Duodenal mucosa (tissue), 2 donors: ENCODE measurements at regions not wholly inside any gene's neighbourhood (a gene's known extent, or its start where the extent isn't known, plus 50 kb on each side); places are given as distances from the start of the nearest gene placed in this dataset.
"Not testable (repeated sequence)": the region's sequence is repeated elsewhere in the genome, so short reads cannot be mapped to it uniquely, and the experiment has no call there.

ENCODE experiments used
- H3K27ac ChIP-seq: one replicate; pipeline ENCODE4 v1.7.0; 2013; ENCODE audit warnings: low read depth, low read length
- H3K27me3 ChIP-seq, 2 donors: one replicate each; pipeline ENCODE4 v1.7.0; 2013; ENCODE audit warnings: low read length in 2 of 2, control low read depth in 1 of 2; ENCODE audit not compliant: insufficient read depth in 2 of 2, control insufficient read depth in 1 of 2
- H3K36me3 ChIP-seq, 2 donors: one replicate each; pipeline ENCODE4 v1.7.0; 2013; ENCODE audit warnings: low read length in 2 of 2, control low read depth in 1 of 2; ENCODE audit not compliant: insufficient read depth in 2 of 2, control insufficient read depth in 1 of 2
- H3K4me1 ChIP-seq, 2 donors: one replicate each; pipeline ENCODE4 v1.7.0; 2013; ENCODE audit warnings: low read length in 2 of 2, control low read depth in 1 of 2; ENCODE audit not compliant: insufficient read depth in 2 of 2, control insufficient read depth in 1 of 2
- H3K4me3 ChIP-seq, 2 donors: one replicate each; pipeline ENCODE4 v1.7.0; 2013; ENCODE audit warnings: low read length in 2 of 2, low read depth in 1 of 2
- H3K9ac ChIP-seq, 2 donors: one replicate each; pipeline ENCODE4 v1.7.0; 2013; ENCODE audit warnings: low read length in 2 of 2, low read depth in 1 of 2
- H3K9me3 ChIP-seq, 2 donors: one replicate each; pipeline ENCODE4 v1.7.0; 2013; ENCODE audit warnings: low read length in 2 of 2, control low read depth in 1 of 2; ENCODE audit not compliant: control insufficient read depth in 1 of 2

DNA sequence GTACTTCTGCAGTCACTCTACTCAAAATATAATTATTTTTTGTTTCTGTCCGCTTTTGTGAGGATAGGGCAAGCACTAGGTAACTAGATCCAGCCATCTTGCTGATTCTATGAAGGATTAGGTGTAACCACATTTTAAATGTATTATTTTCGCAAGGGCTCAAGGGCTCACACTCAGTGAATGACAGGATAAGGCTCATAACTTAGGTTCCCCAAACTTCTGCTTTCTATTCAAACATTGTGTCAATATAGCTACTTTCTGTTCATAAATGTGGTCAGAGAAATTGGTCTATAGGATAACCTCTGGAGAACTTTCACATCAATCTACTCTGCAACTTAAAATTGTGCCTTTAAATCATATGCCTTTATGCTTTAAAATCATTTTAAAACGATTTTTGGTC, 1141.2 kb downstream of the SORCS1 start:
- no peak overlapping the region for H3K9ac ChIP-seq
- no peak overlapping the region for H3K27ac ChIP-seq
- no peak overlapping the region for H3K4me3 ChIP-seq
- H3K36me3 ChIP-seq, result no peaks in the 10 kb centered on the region
- H3K9me3 ChIP-seq, result no peaks in the 10 kb centered on the region
- no peaks in the 10 kb centered on the region for H3K4me1 ChIP-seq
- H3K27me3 ChIP-seq, result no peaks in the 10 kb centered on the region

GRCh38 chr10:106019559-106019958, 1144.9 kb downstream of the SORCS1 start:
- not testable (repeated sequence) for H3K9ac ChIP-seq, H3K9me3 ChIP-seq, H3K27me3 ChIP-seq, H3K4me1 ChIP-seq, H3K4me3 ChIP-seq, H3K36me3 ChIP-seq, H3K27ac ChIP-seq

DNA sequence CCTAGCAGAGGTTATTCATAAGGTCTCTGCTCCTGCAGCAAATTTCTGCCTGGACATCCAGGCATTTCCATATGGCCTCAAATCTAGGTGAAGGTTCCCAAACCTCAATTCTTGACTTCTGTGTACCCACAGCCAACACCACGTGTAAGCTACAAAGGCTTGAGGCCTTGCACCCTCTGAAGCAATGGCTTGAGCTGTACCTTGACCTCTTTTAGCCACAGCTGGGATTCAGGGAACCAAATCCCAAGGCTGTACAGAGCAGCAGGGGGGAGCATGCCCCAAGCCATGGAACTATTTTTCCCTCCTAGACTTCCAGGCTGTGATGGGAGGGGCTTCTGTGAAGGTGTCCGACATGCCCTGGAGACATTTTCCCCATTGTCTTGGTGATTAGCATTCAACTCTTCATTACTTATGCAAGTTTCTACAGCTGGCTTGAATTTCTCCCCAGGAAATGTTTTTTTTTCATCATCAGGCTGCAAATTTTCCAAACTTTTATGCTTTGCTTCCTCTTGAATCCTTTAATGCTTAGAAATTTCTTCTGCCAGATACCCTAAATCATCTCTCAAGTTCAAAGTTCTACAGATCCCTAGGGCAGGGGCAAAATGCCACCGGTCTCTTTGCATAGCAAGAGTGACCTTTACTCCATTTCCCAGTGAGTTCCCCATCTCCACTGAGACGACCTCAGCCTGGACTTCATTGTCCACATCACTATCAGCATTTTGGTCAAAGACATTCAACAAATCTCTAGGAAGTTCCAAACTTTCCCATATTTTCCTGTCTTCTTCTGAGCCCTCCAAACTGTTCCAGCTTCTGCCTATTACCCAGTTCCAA, 1148.9 kb downstream of the SORCS1 start:
- H3K9ac ChIP-seq, H3K4me1 ChIP-seq, H3K27ac ChIP-seq, H3K9me3 ChIP-seq, H3K4me3 ChIP-seq, H3K36me3 ChIP-seq, H3K27me3 ChIP-seq: not testable (repeated sequence)

GRCh38 chr10:106011250-106011649, 1153.3 kb downstream of the SORCS1 start:
- Histone ChIP-seq H3K9me3 (peaks cover 0 to 5% of the 10 kb centered on the region in 2 donors), H3K4me1 (no peaks in the 10 kb centered on the region), H3K36me3 (no peaks in the 10 kb centered on the region), H3K4me3 (no peak overlapping the region), H3K9ac (no peak overlapping the region), H3K27me3 (no peaks in the 10 kb centered on the region), H3K27ac (no peak overlapping the region)

- H3K27ac ChIP-seq, result no peak overlapping the region
- no peaks in the 10 kb centered on the region for H3K36me3 ChIP-seq
- no peaks in the 10 kb centered on the region for H3K9me3 ChIP-seq
- H3K27me3 ChIP-seq, result no peaks in the 10 kb centered on the region
- H3K4me1 ChIP-seq, result no peaks in the 10 kb centered on the region
- no peak overlapping the region for H3K4me3 ChIP-seq
- H3K9ac ChIP-seq, result no peak overlapping the region
Observed at GRCh38 chr10:106000721-106001120, 1163.8 kb downstream of the SORCS1 start.

GRCh38 chr10:105993609-105994008, 1170.9 kb downstream of the SORCS1 start:
- no peaks in the 10 kb centered on the region for H3K36me3 ChIP-seq
- H3K27me3 ChIP-seq, result no peaks in the 10 kb centered on the region
- no peaks in the 10 kb centered on the region for H3K9me3 ChIP-seq
- no peak overlapping the region for H3K27ac ChIP-seq
- no peaks in the 10 kb centered on the region for H3K4me1 ChIP-seq
- no peak overlapping the region for H3K9ac ChIP-seq
- no peak overlapping the region for H3K4me3 ChIP-seq

DNA sequence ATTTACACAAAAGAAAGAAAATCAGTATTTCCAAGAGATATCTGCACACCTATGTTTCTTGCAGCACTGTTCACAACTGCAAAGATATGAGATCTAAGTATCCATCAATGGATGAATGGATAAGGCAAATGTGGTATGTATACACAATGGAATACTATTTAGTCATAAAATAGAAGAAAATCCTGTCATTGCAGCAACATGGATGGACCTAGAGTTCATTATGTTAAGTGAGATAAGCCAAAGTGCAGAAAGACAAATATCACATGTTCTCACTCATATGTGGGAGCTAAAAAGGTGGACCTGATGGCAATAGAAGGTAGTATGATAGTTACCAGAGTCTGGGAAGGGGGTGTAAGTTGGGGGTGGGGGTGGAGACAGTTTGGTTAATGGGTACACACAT, 1171.6 kb downstream of the SORCS1 start:
- no peak overlapping the region for H3K27ac ChIP-seq
- H3K36me3 ChIP-seq, result no peaks in the 10 kb centered on the region
- H3K4me3 ChIP-seq, result no peak overlapping the region
- no peak overlapping the region for H3K9ac ChIP-seq
- H3K4me1 ChIP-seq, result no peaks in the 10 kb centered on the region
- H3K9me3 ChIP-seq, result no peaks in the 10 kb centered on the region
- H3K27me3 ChIP-seq, result no peaks in the 10 kb centered on the region

GRCh38 chr10:105990529-105990928, 1174.0 kb downstream of the SORCS1 start:
- Histone ChIP-seq H3K4me1 (no peaks in the 10 kb centered on the region), H3K9me3 (no peaks in the 10 kb centered on the region), H3K4me3 (no peak overlapping the region), H3K36me3 (no peaks in the 10 kb centered on the region), H3K27ac (no peak overlapping the region), H3K27me3 (no peaks in the 10 kb centered on the region), H3K9ac (no peak overlapping the region)

GRCh38 chr10:105989995-105990394, 1174.5 kb downstream of the SORCS1 start:
- Histone ChIP-seq H3K27me3 (no peaks in the 10 kb centered on the region), H3K4me1 (no peaks in the 10 kb centered on the region), H3K9me3 (no peaks in the 10 kb centered on the region), H3K9ac (no peak overlapping the region), H3K27ac (no peak overlapping the region), H3K36me3 (no peaks in the 10 kb centered on the region), H3K4me3 (no peak overlapping the region)

GRCh38 chr10:105988848-105989247, 1175.7 kb downstream of the SORCS1 start:
- H3K4me3 ChIP-seq, result no peak overlapping the region
- H3K9ac ChIP-seq, result no peak overlapping the region

More at GRCh38 chr10:105988848-105989247, 1175.7 kb downstream of the SORCS1 start:
- no peaks in the 10 kb centered on the region for H3K4me1 ChIP-seq
- no peaks in the 10 kb centered on the region for H3K9me3 ChIP-seq
- H3K36me3 ChIP-seq, result no peaks in the 10 kb centered on the region
- no peak overlapping the region for H3K27ac ChIP-seq
- H3K27me3 ChIP-seq, result no peaks in the 10 kb centered on the region
